RWPE2 (cell line): ENCODE measurements at regions not wholly inside any gene's neighbourhood (a gene's known extent, or its start where the extent isn't known, plus 50 kb on each side); places are given as distances from the start of the nearest gene placed in this dataset.

Experiments used
- ATAC-seq: fragments of 200-7000 bp; cut with Tn5 transposase; 3 replicates; pipeline ENCODE4 v1.9.1; 2021; ENCODE audit warnings: low read depth
- DNase-seq: peaks from one replicate; pipeline ENCODE4 v3.0.0-alpha.2; 2020; ENCODE audit warnings: low spot score
- H3K27ac ChIP-seq: fragments of 450-650 bp; 2 replicates; pipeline ENCODE4 v1.5.1; 2017; ENCODE audit warnings: mild to moderate bottlenecking; ENCODE audit not compliant: poor library complexity, severe bottlenecking
- H3K27me3 ChIP-seq: fragments of 250-450 bp; sonication (Bioruptor Pico); 2 replicates; pipeline ENCODE4 v1.5.1; 2021; ENCODE audit warnings: mild to moderate bottlenecking, moderate library complexity; ENCODE audit not compliant: insufficient read depth, poor library complexity, severe bottlenecking
- H3K36me3 ChIP-seq: fragments of 250-450 bp; sonication (Bioruptor Pico); 2 replicates; pipeline ENCODE4 v1.5.1; 2020; ENCODE audit warnings: low read depth, mild to moderate bottlenecking, moderate library complexity
- H3K4me1 ChIP-seq: fragments of 250-450 bp; sonication (Bioruptor Pico); 2 replicates; pipeline ENCODE4 v1.5.1; 2021; ENCODE audit warnings: mild to moderate bottlenecking, moderate library complexity; ENCODE audit not compliant: insufficient read depth, poor library complexity, severe bottlenecking
- H3K4me3 ChIP-seq: fragments of 250-450 bp; sonication (Bioruptor Pico); 2 replicates; pipeline ENCODE4 v1.5.1; 2021; ENCODE audit warnings: mild to moderate bottlenecking, moderate library complexity; ENCODE audit not compliant: severe bottlenecking
- H3K9me3 ChIP-seq: fragments of 250-450 bp; sonication (Bioruptor Pico); 2 replicates; pipeline ENCODE4 v1.5.1; 2021; ENCODE audit warnings: mild to moderate bottlenecking, moderate library complexity; ENCODE audit not compliant: severe bottlenecking
- CTCF ChIP-seq: fragments of 450-650 bp; IDR thresholded peaks from one replicate; pipeline ENCODE4 v1.5.1; 2017; ENCODE audit warnings: mild to moderate bottlenecking, moderate library complexity; ENCODE audit not compliant: poor library complexity, severe bottlenecking

GRCh38 chr4:174110180-174110579 lies 173.3 kb downstream of the FBXO8 start:
- H3K27me3 ChIP-seq, result peaks cover 4% of the 10 kb centered on the region
- H3K4me3 ChIP-seq, result no peak overlapping the region
- no peak overlapping the region for H3K27ac ChIP-seq
- DNase-seq, result no peak
- no peak for TF ChIP-seq CTCF
- H3K36me3 ChIP-seq, result no peaks in the 10 kb centered on the region
- no peak for ATAC-seq
- no peaks in the 10 kb centered on the region for H3K9me3 ChIP-seq
- H3K4me1 ChIP-seq, result no peaks in the 10 kb centered on the region

- ATAC-seq, result no peak
- H3K4me3 ChIP-seq, result no peak overlapping the region
- H3K36me3 ChIP-seq, result no peaks in the 10 kb centered on the region
- H3K4me1 ChIP-seq, result no peaks in the 10 kb centered on the region
- TF ChIP-seq CTCF, result no peak
- no peak overlapping the region for H3K27ac ChIP-seq
- DNase-seq, result no peak
- no peaks in the 10 kb centered on the region for H3K9me3 ChIP-seq
- peaks cover 7% of the 10 kb centered on the region for H3K27me3 ChIP-seq
Measured at GRCh38 chr4:174107746-174108354, 175.6 kb downstream of the FBXO8 start.

- TF ChIP-seq CTCF, result no peak
- Histone ChIP-seq H3K9me3 (no peaks in the 10 kb centered on the region), H3K36me3 (no peaks in the 10 kb centered on the region), H3K4me1 (no peaks in the 10 kb centered on the region), H3K27ac (no peak overlapping the region), H3K27me3 (peaks cover 3% of the 10 kb centered on the region), H3K4me3 (no peak overlapping the region)
- ATAC-seq, result no peak
- DNase-seq, result no peak
Measured at GRCh38 chr4:174105202-174105601, 178.3 kb downstream of the FBXO8 start.

GRCh38 chr4:174100910-174101309 lies 182.6 kb downstream of the FBXO8 start:
- H3K4me3 ChIP-seq, result no peak overlapping the region
- ATAC-seq, result no peak
- H3K27ac ChIP-seq, result no peak overlapping the region
- peaks cover 3% of the 10 kb centered on the region for H3K27me3 ChIP-seq
- no peak for TF ChIP-seq CTCF
- H3K9me3 ChIP-seq, result no peaks in the 10 kb centered on the region
- DNase-seq, result no peak
- no peaks in the 10 kb centered on the region for H3K4me1 ChIP-seq
- H3K36me3 ChIP-seq, result no peaks in the 10 kb centered on the region

- Histone ChIP-seq H3K27me3 (peaks cover 2% of the 10 kb centered on the region), H3K4me1 (no peaks in the 10 kb centered on the region), H3K4me3 (no peak overlapping the region), H3K36me3 (no peaks in the 10 kb centered on the region), H3K9me3 (no peaks in the 10 kb centered on the region), H3K27ac (no peak overlapping the region)
- no peak for TF ChIP-seq CTCF
- ATAC-seq, result no peak
- no peak for DNase-seq
Measured at GRCh38 chr4:174099712-174100111, 183.8 kb downstream of the FBXO8 start.
